Activated CD4-positive, alpha-beta T cell treated with anti-CD3 and anti-CD28 coated beads for 4 hours (primary cell): ENCODE measurements at regions not wholly inside any gene's neighbourhood (a gene's known extent, or its start where the extent isn't known, plus 50 kb on each side); places are given as distances from the start of the nearest gene placed in this dataset.
A peak's percentile ranks its signal among the peaks of the same experiment; 100 is the strongest.
"Not testable (repeated sequence)": the region's sequence is repeated elsewhere in the genome, so short reads cannot be mapped to it uniquely, and the experiment has no call there.

Source experiments
- DNase-seq, 2 donors: peaks; one replicate each; pipeline ENCODE4 v3.0.0-alpha.2; 2020

DNA sequence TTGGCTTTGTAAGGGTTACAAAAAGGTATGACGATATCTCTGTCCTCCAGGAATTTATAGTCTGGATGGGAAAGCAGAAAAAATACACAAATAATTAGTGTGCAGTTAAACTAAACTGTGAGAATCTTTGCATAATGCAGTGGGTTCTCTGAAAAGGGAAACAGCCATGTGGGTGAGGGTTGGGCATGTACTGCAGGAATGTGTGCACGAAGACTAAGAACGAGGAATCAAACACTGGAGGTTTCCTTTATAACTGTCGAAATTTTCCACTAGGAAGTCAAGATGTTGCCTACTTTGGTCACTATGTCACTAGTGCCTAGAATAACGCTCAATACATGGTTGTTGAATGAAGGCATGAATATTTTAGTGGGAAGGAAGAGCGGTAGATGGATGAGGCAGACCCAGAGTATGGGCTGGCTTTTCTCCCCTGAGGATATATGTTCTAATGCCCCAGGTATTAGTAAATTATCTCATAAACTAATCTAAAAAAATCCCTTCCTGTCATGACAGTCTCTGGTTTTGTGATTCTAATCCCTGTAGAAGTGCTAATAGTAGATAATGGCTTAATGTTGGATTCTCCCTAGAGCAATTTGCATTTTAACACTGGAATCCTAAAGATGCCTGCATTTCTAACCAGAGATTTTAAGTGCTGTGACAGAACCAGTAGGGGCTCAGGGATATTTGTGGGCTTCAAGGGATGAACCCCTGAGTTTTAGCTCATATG is 227.3 kb downstream of the NMUR2 start:
- no peak for DNase-seq

DNA sequence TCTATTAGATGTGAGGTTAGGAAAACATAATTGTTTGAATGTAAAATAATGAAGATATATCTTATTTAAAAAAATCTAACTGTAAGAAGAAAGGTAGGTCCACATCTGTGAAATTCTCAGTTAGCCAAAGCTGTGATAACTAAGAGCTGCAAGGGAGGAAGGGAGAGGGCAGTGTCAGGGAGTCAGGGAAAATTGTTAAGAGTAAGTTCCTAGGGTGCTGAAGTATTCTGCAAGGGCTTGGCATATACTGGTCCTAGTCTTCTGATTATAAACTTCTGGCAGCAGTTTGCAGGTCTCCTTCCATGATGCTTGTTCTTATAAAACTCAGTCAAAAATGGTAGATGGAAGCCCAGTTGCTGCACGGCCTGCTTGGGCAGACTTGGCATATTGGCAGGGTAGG is 233.2 kb downstream of the NMUR2 start:
- DNase-seq = no peak

GRCh38 chr5:152170350-152170749 is 234.7 kb downstream of the NMUR2 start:
- no peak for DNase-seq

DNA sequence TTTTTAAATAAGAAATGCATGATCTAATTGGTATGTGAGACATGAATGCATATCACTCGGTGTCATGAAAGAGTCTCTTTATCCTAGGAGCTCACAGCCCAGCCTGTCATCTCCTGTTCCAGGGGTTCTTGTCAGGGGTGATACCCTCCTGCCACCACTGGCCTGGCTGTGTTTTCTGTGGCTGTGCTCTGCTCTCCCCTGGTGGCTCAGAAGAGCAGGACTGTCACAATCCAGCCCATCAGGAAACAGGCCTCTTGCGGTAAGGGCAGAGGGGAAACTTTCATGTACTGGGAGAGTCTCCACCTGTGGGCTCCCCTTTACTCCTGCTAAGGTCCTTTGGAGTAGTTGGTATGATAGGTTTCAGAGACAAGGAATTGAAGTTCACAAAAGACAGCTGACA is 240.2 kb upstream of the GLRA1 start:
- DNase-seq = no peak

DNA sequence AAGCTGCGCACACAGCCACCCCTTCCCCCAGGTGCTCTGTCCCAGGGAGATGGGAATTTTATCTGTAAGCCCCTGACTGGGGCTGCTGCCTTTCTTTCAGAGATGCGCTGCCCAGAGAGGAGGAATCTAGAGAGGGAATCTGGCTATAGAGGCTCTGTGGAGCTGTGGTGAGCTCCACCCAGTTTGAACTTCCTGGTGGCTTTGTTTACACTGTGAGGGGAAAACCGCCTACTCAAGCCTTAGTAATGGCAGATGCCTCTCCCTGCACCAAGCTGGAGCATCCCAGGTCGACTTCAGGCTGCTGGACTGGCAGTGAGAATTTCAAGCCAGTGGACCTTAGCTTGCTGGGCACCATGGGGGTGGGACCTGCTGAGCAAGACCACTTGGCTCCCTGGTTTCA is 235.2 kb upstream of the GLRA1 start:
- not testable (repeated sequence) for DNase-seq

DNA sequence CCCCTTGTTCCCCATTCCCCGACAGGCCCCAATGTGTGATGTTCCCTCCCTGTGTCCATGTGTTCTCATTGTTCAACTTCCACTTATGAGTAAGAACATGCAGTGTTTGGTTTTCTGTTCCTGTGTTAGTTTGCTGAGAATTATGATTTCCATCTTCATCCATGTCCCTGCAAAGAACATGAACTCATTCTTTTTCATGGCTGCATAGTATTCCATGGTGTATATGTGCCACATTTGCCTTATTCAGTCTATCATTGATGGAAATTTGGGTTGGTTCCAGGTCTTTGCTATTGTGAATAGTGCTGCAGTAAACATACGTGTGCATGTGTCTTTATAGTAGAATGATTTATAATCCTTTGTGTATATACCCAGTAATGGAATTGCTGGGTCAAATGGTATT is 229.8 kb upstream of the GLRA1 start:
- not testable (repeated sequence) for DNase-seq

- DNase-seq = no peak
Measured at GRCh38 chr5:152151940-152152339, 227.3 kb upstream of the GLRA1 start.

DNA sequence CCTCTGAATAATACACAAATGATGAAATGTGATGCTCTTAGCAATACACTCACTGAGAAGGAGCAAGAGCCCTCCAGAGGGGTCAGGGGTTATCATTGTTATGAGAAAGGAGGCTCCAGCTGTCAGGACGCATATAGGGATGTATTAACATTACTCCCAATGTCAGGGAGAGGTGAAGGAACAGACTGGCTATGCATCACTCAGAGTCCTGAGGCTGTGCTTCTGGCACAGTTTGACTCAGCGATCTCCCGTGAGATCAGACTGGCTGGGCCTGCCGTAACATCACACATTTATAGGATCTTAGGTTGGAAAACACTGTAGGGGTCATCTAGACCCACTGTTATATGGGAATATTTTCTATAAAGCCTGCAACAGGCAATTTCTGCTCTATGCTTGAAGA is 226.5 kb upstream of the GLRA1 start:
- no peak for DNase-seq

DNA sequence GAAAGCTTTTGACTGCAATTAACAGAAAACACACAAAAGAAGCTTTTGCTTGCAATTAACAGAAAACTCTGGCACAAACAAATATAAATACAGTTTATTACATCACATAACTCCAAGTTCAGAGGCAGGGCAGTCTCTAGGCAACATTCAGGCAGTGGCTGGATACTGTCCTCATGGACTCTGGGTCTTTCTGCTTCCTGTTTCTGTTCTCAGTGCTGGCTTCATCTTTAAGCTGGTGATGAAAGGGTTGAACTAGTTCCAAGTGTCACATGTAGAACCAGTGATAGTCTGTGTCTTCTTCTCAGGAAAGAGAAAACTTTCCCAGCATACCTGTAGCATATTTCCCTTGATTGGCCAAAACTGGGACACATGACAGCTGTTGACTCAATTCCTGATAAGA is 222.6 kb upstream of the GLRA1 start:
- no peak for DNase-seq

DNA sequence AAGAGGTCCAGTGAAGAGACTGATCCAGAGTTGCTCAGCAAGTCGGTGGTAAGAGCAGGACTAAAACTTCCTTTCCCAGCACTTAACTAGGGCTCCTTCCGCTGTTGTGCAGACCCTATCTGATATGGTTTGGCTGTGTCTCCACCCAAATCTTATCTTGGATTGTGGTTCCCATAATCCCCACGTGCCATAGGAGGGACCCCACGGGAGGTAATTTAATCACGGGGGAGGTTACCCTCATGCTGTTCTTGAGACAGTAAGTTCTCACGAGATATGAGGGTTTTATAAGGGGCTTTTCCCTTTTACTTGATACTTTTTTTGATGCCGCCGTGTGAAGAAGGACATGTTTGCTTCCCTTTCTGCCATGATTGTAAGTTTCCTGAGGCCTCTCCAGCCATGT is 221.9 kb upstream of the GLRA1 start:
- DNase-seq = no peak

GRCh38 chr5:152144556-152144955 is 219.9 kb upstream of the GLRA1 start:
- no peak for DNase-seq

- DNase-seq = no peak
Measured at GRCh38 chr5:152144030-152144429, 219.4 kb upstream of the GLRA1 start.

DNA sequence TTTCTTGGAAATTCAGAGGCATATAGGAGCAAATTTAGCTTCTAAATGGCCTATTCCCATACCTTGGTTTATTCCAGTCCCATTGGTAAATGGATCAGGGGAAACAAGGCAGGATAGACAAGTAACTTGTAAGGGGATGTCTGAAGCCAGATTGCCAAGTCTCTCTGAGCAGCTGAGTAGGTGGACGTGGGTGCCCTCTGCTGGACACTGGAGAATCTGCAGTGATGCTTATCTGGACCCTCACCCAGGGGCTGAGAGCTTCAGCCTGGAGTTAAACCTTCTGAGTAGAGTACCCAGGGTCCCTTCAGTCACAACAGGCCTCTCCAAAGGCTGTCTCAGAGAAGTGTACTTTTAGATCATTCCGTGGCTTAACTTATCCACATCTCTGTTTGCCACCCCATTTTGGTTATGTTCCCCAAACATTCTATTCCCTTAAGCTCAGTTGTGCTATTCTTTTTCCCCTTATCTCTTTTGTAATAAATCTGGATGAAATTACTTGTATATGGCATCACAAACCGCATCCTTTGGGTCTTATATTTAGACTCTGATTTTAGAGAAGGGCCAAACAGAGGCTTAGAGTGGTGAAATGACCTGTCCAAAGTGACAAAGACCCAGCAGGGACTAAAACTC is 218.3 kb upstream of the GLRA1 start:
- peak; percentile 43 to 56 for DNase-seq

DNA sequence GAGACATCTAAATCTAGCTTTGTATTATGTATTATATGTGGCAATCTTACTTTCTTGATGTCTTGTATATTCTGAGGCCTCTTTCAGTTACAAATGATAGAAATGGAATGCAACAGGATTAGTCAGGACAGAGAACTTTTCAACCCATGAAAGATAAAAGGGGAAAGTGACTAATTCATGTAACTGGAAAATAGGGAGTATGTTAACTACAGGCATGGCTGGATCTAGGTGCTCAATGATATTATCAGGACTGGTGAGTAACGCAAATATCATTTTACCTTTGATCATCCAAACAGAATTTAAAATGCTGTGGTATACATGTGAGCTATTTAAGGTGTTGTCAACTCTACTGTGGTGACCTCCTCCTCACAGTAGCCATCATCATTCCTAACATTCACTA is 215.7 kb upstream of the GLRA1 start:
- no peak for DNase-seq

GRCh38 chr5:152137063-152137462 is 212.4 kb upstream of the GLRA1 start:
- DNase-seq = no peak

GRCh38 chr5:152136321-152136720 is 211.7 kb upstream of the GLRA1 start:
- no peak for DNase-seq

- no peak for DNase-seq
Measured at GRCh38 chr5:152135827-152136226, 211.2 kb upstream of the GLRA1 start.

DNA sequence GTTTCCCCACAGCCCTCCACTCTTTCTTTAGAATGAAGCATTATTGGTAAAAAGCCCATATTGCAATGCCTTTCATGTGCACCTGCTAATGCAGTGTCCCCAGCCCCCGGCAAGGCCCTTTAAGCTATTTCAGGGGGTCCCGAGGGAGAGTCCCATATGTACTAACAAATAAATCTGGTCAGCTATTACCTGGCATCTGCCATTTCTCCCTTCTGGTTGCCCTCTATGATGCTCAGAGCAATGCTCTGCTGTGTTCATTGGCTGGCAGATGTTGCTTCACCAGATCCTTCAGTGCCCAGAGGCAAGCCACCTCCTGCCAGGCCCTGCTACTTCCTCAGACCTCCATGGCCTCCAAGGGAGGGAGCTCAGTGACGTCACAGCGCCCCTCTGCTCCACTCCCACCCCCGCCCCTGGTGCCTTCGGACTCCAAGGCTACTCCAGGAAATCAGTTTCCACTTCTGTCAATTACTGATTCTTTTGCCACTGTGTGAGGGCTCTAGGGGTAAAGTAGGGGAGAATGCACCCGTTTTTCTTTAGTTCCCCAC is 201.1 kb upstream of the GLRA1 start:
- no peak for DNase-seq

DNA sequence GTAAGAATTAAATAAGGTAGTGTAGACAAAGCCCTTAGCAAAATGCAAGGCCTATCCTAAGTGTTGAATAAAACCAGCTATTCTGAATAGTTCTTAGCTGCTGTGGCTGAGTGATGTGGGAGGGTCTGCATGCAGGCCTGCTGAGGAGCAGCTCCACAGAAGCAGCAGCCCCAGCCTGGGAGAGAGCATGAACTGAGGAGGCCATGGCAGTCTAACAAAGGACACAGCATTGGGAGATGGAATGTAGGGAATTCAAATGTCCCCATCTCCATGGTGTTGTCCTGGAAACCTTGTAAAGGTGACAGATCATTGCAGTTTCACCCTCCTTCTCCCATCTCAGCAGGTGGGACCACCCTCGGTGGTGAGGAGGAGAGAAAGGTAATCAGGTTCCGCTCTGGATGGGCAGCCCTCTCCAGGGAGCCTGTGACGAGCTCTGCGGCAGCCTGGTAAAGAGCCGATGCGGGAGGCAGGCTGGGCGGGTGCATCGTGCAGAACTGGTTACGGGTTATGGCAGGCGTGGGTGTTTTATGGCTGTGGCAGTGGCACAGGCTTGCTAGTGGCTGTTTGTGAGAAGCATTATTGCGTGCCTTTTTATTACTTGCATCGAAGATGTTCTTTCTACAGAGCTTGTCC is 199.9 kb upstream of the GLRA1 start:
- DNase-seq = no peak

DNA sequence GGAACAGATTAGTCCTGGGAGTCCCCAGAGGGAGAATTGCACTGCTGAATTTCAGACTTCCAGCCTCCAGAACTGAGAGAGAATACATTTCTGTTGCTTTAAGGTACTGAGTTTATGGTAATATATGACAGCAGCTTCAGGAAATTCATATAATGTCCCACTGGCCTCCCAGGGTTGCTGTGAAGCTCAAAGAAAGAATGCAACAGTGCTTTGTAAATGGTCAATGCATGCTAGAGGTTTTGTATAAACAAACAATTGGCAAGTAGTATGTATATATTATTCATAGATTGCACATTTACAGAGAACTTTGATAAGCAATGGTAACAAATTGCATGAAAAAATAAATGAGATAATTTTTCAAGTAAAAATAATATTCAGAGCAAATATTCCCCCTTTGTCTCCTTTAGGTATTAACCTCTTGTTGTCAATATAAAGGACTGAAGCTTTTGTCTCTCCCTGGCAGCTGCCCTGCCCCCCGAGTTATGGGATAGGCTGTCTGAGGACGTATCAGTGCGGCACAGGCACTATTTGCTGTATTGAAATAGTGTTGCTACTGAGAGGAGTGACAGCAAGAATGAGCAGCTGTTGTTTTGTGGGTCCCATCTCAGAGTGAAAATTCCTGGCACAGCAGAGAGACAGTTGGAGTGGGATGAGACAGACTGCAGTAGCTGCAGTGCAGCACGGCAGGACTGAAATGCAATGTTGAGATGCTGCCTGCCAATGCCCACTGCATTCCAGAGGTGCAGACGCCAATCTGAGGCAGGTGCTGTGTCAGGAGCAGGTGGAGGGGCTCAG is 194.2 kb upstream of the GLRA1 start:
- DNase-seq = no peak

DNA sequence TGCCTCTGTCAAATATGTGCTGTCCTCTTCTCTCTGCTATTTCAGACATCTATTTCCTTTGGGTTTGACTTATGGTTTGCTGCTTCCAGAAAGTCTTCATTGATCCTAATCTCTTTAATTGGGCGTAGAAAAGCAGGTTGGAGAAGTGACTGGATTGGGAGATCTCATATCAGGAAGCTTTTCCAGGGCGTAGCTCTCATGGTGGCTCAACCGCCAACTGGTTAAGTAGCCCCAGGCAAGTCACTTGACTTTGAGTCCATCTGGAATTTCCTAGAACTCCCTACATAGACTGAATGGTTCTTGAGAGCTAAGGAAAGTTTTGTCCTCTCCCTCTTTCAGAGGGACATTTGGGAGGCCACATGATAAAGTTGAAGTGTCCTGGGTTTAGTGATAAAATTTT is 192.3 kb upstream of the GLRA1 start:
- no peak for DNase-seq

GRCh38 chr5:152113401-152113800 is 188.8 kb upstream of the GLRA1 start:
- DNase-seq = peak; percentile 18 to 41

DNA sequence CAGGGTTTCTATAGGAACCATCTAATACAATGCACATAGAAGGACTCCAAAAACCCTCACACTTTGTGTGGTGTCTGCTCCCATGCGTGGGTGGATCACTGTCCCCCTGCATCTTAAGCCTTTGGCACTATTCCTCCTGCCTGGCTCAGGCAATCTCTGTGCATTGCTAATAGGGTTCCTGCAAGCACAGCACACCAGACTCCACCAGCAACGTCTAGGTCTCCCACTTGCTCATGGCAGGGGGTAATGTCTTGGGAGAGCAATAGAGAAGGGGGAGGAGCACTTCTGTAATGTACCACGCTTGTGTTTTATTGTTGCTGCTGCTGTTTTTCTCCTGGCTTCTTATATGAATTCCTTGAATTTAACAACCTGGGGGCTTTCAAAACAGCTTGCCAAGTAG is 182.6 kb upstream of the GLRA1 start:
- DNase-seq = no peak
